ENCODE measurements at regions not wholly inside any gene's neighbourhood (a gene's known extent, or its start where the extent isn't known, plus 50 kb on each side); places are given as distances from the start of the nearest gene placed in this dataset.

DNA sequence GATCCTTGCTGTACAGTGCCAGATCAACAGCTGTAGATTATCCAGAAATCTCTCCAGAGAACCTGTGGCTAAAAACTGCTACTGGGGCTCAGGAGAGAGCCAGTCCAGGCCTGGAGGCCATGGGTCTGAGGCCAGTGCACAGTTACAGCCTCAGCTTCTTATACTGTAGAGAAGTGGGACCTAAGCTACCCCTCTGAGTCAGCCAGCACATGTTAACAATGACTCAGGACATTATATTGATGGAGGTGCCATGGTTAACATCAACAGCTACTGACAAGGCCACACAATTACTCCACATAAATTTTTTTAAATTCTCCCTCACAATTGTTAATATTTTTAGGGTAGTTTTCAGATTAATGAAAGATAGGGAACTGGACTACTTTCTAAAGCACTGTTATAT lies 138.5 kb downstream of the RBM26 start:
- H3K9ac ChIP-seq (ENCODE audit: low read length) = no peak overlapping the region
- H4K20me1 ChIP-seq (ENCODE audit: insufficient read depth, low read length) = no peaks in the 10 kb centered on the region
- no peaks in the 10 kb centered on the region for H3K9me3 ChIP-seq (ENCODE audit: low read length)
- H3F3A ChIP-seq (ENCODE audit: insufficient read depth, low read length) = no peaks in the 10 kb centered on the region
- no peaks in the 10 kb centered on the region for H3K4me1 ChIP-seq (ENCODE audit: insufficient read depth, low read length, severe bottlenecking)
- no peaks in the 10 kb centered on the region for H3K79me2 ChIP-seq (ENCODE audit: insufficient read depth, low read length)
- no peaks in the 10 kb centered on the region for H3K27me3 ChIP-seq (ENCODE audit: insufficient read depth, low read length)
- no peak overlapping the region for H3K4me3 ChIP-seq (ENCODE audit: low read depth, low read length, poor library complexity, severe bottlenecking)
- no peak overlapping the region for H3K4me2 ChIP-seq (ENCODE audit: low read length)
- TF ChIP-seq EZH2 (IDR thresholded peaks at IDR 0.05; ENCODE audit: borderline replicate concordance, low read length) = no peak
- TF ChIP-seq, protein P1, sequence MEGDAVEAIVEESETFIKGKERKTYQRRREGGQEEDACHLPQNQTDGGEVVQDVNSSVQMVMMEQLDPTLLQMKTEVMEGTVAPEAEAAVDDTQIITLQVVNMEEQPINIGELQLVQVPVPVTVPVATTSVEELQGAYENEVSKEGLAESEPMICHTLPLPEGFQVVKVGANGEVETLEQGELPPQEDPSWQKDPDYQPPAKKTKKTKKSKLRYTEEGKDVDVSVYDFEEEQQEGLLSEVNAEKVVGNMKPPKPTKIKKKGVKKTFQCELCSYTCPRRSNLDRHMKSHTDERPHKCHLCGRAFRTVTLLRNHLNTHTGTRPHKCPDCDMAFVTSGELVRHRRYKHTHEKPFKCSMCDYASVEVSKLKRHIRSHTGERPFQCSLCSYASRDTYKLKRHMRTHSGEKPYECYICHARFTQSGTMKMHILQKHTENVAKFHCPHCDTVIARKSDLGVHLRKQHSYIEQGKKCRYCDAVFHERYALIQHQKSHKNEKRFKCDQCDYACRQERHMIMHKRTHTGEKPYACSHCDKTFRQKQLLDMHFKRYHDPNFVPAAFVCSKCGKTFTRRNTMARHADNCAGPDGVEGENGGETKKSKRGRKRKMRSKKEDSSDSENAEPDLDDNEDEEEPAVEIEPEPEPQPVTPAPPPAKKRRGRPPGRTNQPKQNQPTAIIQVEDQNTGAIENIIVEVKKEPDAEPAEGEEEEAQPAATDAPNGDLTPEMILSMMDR (IDR thresholded peaks at IDR 0.05; ENCODE audit: low read length) = no peak
- no peaks in the 10 kb centered on the region for H3K9me2 ChIP-seq (ENCODE audit: low read depth, low read length)
- H3K36me3 ChIP-seq (ENCODE audit: insufficient read depth, low read length) = no peaks in the 10 kb centered on the region
- H3K27ac ChIP-seq (ENCODE audit: low read depth, low read length, poor library complexity, severe bottlenecking) = no peak overlapping the region
- H2AFZ ChIP-seq (ENCODE audit: low read length) = no peak overlapping the region

DNA sequence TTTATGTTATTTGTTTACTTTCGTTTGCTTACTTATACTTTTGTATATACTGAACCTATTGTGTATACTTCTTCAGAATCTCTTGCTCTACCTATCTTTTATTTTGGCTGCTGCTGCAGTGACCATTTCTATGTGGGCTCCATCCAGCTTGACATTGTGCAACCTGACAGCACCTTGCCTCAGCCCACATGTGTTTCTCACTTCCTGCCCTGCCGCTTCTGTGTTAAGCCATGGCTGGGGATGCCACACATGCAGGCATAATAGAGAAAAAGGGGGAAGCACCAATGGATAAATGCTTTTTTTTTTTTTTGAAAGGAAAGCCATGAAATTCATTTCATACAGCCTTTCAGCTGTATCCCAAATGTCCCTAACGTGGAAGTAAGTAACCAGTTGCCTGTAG lies 147.6 kb downstream of the RBM26 start:
- Histone ChIP-seq H3K9me3 (ENCODE audit: low read length) (no peaks in the 10 kb centered on the region), H3K79me2 (ENCODE audit: insufficient read depth, low read length) (no peaks in the 10 kb centered on the region), H3K36me3 (ENCODE audit: insufficient read depth, low read length) (no peaks in the 10 kb centered on the region), H3K9ac (ENCODE audit: low read length) (no peak overlapping the region), H4K20me1 (ENCODE audit: insufficient read depth, low read length) (no peaks in the 10 kb centered on the region), H3K4me3 (ENCODE audit: low read depth, low read length, poor library complexity, severe bottlenecking) (no peak overlapping the region), H3F3A (ENCODE audit: insufficient read depth, low read length) (no peaks in the 10 kb centered on the region), H3K9me2 (ENCODE audit: low read depth, low read length) (no peaks in the 10 kb centered on the region), H3K4me1 (ENCODE audit: insufficient read depth, low read length, severe bottlenecking) (no peaks in the 10 kb centered on the region), H3K27me3 (ENCODE audit: insufficient read depth, low read length) (no peaks in the 10 kb centered on the region), H2AFZ (ENCODE audit: low read length) (no peak overlapping the region), H3K27ac (ENCODE audit: low read depth, low read length, poor library complexity, severe bottlenecking) (no peak overlapping the region), H3K4me2 (ENCODE audit: low read length) (no peak overlapping the region)
- TF ChIP-seq, protein P1 (IDR thresholded peaks at IDR 0.05; ENCODE audit: low read length) = no peak
- no peak for TF ChIP-seq EZH2 (IDR thresholded peaks at IDR 0.05; ENCODE audit: borderline replicate concordance, low read length)

DNA sequence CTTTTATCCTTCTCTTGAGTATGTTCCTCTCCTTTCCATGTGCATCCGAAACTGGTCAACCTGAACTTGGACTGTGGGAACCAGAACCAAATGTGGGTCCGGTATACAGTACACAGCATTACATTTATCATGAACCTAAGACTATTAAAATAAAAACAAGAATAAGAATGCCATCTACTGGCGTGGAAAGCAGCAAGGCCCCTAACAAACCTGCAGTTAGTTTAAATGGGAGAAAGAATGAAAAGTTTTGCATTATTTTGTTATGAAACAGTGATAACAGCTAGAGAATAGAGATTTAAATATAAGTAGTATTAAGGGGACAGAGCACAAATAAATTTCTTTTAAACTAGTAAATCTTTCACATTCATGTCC lies 159.5 kb downstream of the RBM26 start:
- Histone ChIP-seq H2AFZ (ENCODE audit: low read length) (no peak overlapping the region), H4K20me1 (ENCODE audit: insufficient read depth, low read length) (no peaks in the 10 kb centered on the region), H3K9me3 (ENCODE audit: low read length) (no peaks in the 10 kb centered on the region), H3K4me2 (ENCODE audit: low read length) (no peak overlapping the region), H3K79me2 (ENCODE audit: insufficient read depth, low read length) (no peaks in the 10 kb centered on the region), H3K4me1 (ENCODE audit: insufficient read depth, low read length, severe bottlenecking) (no peaks in the 10 kb centered on the region), H3K36me3 (ENCODE audit: insufficient read depth, low read length) (no peaks in the 10 kb centered on the region), H3F3A (ENCODE audit: insufficient read depth, low read length) (no peaks in the 10 kb centered on the region), H3K4me3 (ENCODE audit: low read depth, low read length, poor library complexity, severe bottlenecking) (no peak overlapping the region), H3K27ac (ENCODE audit: low read depth, low read length, poor library complexity, severe bottlenecking) (no peak overlapping the region), H3K27me3 (ENCODE audit: insufficient read depth, low read length) (no peaks in the 10 kb centered on the region), H3K9ac (ENCODE audit: low read length) (no peak overlapping the region), H3K9me2 (ENCODE audit: low read depth, low read length) (no peaks in the 10 kb centered on the region)
- TF ChIP-seq EZH2 (IDR thresholded peaks at IDR 0.05; ENCODE audit: borderline replicate concordance, low read length) = no peak
- TF ChIP-seq, protein P1 (IDR thresholded peaks at IDR 0.05; ENCODE audit: low read length) = peak; percentile 63
